WTC11 (cell line): ENCODE measurements at regions not wholly inside any gene's neighbourhood (a gene's known extent, or its start where the extent isn't known, plus 50 kb on each side); places are given as distances from the start of the nearest gene placed in this dataset.

Source experiments
- ATAC-seq: fragments of 200-7000 bp; cut with Tn5 transposase; 2 replicates; pipeline ENCODE4 v1.10.0; 2021; ENCODE audit warnings: mild to moderate bottlenecking, moderate library complexity
- CTCF ChIA-PET: fragments of 300-600 bp; sonication (Branson Sonifier 250); formaldehyde crosslinking; loops from one replicate; lab custom pipeline; 2021; ENCODE audit warnings: antibody characterized with exemption; lab: Charles Lee
- POLR2A ChIA-PET: fragments of 350-600 bp; sonication (Branson Sonifier 250); formaldehyde crosslinking; loops from one replicate; lab custom pipeline; 2021; ENCODE audit warnings: antibody characterized with exemption; lab: Charles Lee
- DNase-seq: peaks from one replicate; pipeline ENCODE4 v3.0.0; 2021; ENCODE audit warnings: low spot score
- H3K27ac Mint-ChIP-seq: 2 replicates; pipeline ENCODE4 v1.8.0; 2021; ENCODE audit warnings: mixed read lengths
- H3K27me3 Mint-ChIP-seq: 2 replicates; pipeline ENCODE4 v1.8.0; 2021; ENCODE audit warnings: low read depth, mild to moderate bottlenecking, moderate library complexity, mixed read lengths
- H3K36me3 Mint-ChIP-seq: 2 replicates; pipeline ENCODE4 v1.8.0; 2021; ENCODE audit warnings: mixed read lengths
- H3K4me1 Mint-ChIP-seq: 2 replicates; pipeline ENCODE4 v1.8.0; 2022; ENCODE audit warnings: mixed read lengths
- H3K4me3 Mint-ChIP-seq: 2 replicates; pipeline ENCODE4 v1.8.0; 2021; ENCODE audit warnings: mild to moderate bottlenecking, moderate library complexity, mixed read lengths
- H3K9me3 Mint-ChIP-seq: 2 replicates; pipeline ENCODE4 v1.8.0; 2021; ENCODE audit warnings: mixed read lengths
- CBFB ChIP-seq: sonication (generic); formaldehyde crosslinking; IDR thresholded peaks from 2 replicates; pipeline ENCODE4 v1.8.1; 2022; ENCODE audit warnings: mild to moderate bottlenecking, low read depth, missing genetic modification reagents
- CDX4 ChIP-seq: fragments of 250-450 bp; sonication (Bioruptor Pico); IDR thresholded peaks from 2 replicates; pipeline ENCODE4 v1.9.0; 2021; ENCODE audit warnings: moderate library complexity, mild to moderate bottlenecking, inconsistent platforms, borderline replicate concordance
- E2F1 ChIP-seq: sonication (generic); formaldehyde crosslinking; IDR thresholded peaks from 2 replicates; pipeline ENCODE4 v1.8.0; 2022; ENCODE audit warnings: mild to moderate bottlenecking, missing genetic modification reagents
- E2F4 ChIP-seq: sonication (generic); formaldehyde crosslinking; IDR thresholded peaks from 2 replicates; pipeline ENCODE4 v1.8.1; 2022; ENCODE audit warnings: low read depth, mild to moderate bottlenecking, moderate library complexity, missing genetic modification reagents, borderline replicate concordance
- ETV6 ChIP-seq: sonication (generic); formaldehyde crosslinking; IDR thresholded peaks from 2 replicates; pipeline ENCODE4 v1.8.1; 2022; ENCODE audit warnings: mild to moderate bottlenecking, missing genetic modification reagents
- FOXK1 ChIP-seq: sonication (generic); formaldehyde crosslinking; IDR thresholded peaks from 2 replicates; pipeline ENCODE4 v1.8.0; 2022; ENCODE audit warnings: mild to moderate bottlenecking, moderate library complexity, missing genetic modification reagents
- FOXP4 ChIP-seq: sonication (generic); formaldehyde crosslinking; IDR thresholded peaks from 2 replicates; pipeline ENCODE4 v1.8.0; 2022; ENCODE audit warnings: mild to moderate bottlenecking, missing genetic modification reagents
- IRF2 ChIP-seq: sonication (generic); formaldehyde crosslinking; IDR thresholded peaks from 2 replicates; pipeline ENCODE4 v1.8.0; 2022; ENCODE audit warnings: low read depth, missing genetic modification reagents, borderline replicate concordance
- JAZF1 ChIP-seq: fragments of 250-450 bp; sonication (Bioruptor Pico); IDR thresholded peaks from 2 replicates; pipeline ENCODE4 v1.9.0; 2021; ENCODE audit warnings: moderate library complexity, mild to moderate bottlenecking, inconsistent platforms
- KAT7 ChIP-seq: sonication (generic); formaldehyde crosslinking; IDR thresholded peaks from 2 replicates; pipeline ENCODE4 v1.8.1; 2023; ENCODE audit warnings: missing genetic modification reagents, mild to moderate bottlenecking, borderline replicate concordance
- NR2C2 ChIP-seq: sonication (generic); formaldehyde crosslinking; IDR thresholded peaks from 2 replicates; pipeline ENCODE4 v1.8.0; 2022; ENCODE audit warnings: mild to moderate bottlenecking, missing genetic modification reagents
- NR3C1 ChIP-seq: sonication (generic); formaldehyde crosslinking; conservative IDR thresholded peaks from 2 replicates; pipeline ENCODE4 v1.8.1; 2023; ENCODE audit warnings: low read depth, mild to moderate bottlenecking, missing genetic modification reagents
- PRRX2 ChIP-seq: fragments of 250-450 bp; sonication (Bioruptor Pico); IDR thresholded peaks from 2 replicates; pipeline ENCODE4 v1.8.0; 2021; ENCODE audit warnings: mild to moderate bottlenecking
- SP1 ChIP-seq: sonication (generic); formaldehyde crosslinking; conservative IDR thresholded peaks from 2 replicates; pipeline ENCODE4 v1.8.1; 2022; ENCODE audit warnings: missing genetic modification reagents
- TEAD1 ChIP-seq: sonication (generic); formaldehyde crosslinking; IDR thresholded peaks from 2 replicates; pipeline ENCODE4 v1.8.0; 2022; ENCODE audit warnings: mild to moderate bottlenecking, missing genetic modification reagents
- USF2 ChIP-seq: sonication (generic); formaldehyde crosslinking; IDR thresholded peaks from 2 replicates; pipeline ENCODE4 v1.8.1; 2023; ENCODE audit warnings: mild to moderate bottlenecking, missing genetic modification reagents, moderate library complexity
- ZNF219 ChIP-seq: sonication (generic); formaldehyde crosslinking; IDR thresholded peaks from 2 replicates; pipeline ENCODE4 v1.8.0; 2023; ENCODE audit warnings: missing genetic modification reagents, mild to moderate bottlenecking, borderline replicate concordance
- ZNF396 ChIP-seq: fragments of 250-450 bp; sonication (Bioruptor Pico); IDR thresholded peaks from 2 replicates; pipeline ENCODE4 v1.8.0; 2021; ENCODE audit warnings: mild to moderate bottlenecking, moderate library complexity, borderline replicate concordance
- TF ChIP-seq, protein P1 (sequence below): sonication (generic); formaldehyde crosslinking; IDR thresholded peaks from 2 replicates; pipeline ENCODE4 v1.8.1; 2022; ENCODE audit warnings: mild to moderate bottlenecking, missing genetic modification reagents, moderate library complexity, borderline replicate concordance
- TF ChIP-seq, protein P2 (sequence below): sonication (generic); formaldehyde crosslinking; IDR thresholded peaks from 2 replicates; pipeline ENCODE4 v1.8.1; 2023; ENCODE audit warnings: mild to moderate bottlenecking, moderate library complexity, missing genetic modification reagents
- TF ChIP-seq, protein P3 (sequence below): sonication (generic); formaldehyde crosslinking; IDR thresholded peaks from 2 replicates; pipeline ENCODE4 v1.8.1; 2022; ENCODE audit warnings: missing genetic modification reagents, borderline replicate concordance
- TF ChIP-seq, protein P4 (sequence below): sonication (generic); formaldehyde crosslinking; IDR thresholded peaks from 2 replicates; pipeline ENCODE4 v1.8.0; 2023; ENCODE audit warnings: missing genetic modification reagents
- TF ChIP-seq, protein P5 (sequence below): fragments of 250-450 bp; sonication (Bioruptor Pico); IDR thresholded peaks from 2 replicates; pipeline ENCODE4 v1.9.0; 2021; ENCODE audit warnings: mild to moderate bottlenecking

DNA sequence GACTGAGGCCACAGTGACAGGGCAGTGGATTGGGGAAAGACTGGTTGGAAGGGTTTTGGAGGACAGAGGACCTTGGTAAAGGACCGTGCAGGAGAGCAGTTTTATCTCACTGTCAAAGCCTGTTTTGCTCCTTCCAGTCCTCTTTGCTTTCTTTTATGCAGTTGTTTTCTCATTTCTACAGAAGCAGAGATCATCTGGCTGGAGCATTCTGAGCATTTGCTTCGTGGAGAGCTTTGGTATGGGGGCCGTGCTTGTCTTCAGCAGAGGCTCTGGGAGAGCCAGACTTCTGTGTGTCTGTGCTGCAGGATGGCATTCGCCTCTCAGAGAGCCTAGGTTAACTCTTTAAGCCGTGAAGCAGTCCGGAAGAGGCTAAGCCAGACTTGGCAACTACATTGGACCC lies 171.8 kb upstream of the TUT7 start (continued):
- TF ChIP-seq NR3C1, result no peak
- TF ChIP-seq CBFB, result no peak
- TF ChIP-seq KAT7 (CRISPR knock-in tag), result no peak

GRCh38 chr9:86525182-86525581 lies 171.0 kb upstream of the TUT7 start:
- POLR2A ChIA-PET, result no interaction called here
- TF ChIP-seq NR2C2 (CRISPR knock-in tag) (no peak), ZNF219 (no peak), E2F1 (CRISPR knock-in tag) (no peak), USF2 (CRISPR knock-in tag) (no peak), FOXP4 (CRISPR knock-in tag) (no peak), ETV6 (CRISPR knock-in tag) (no peak)
- TF ChIP-seq, protein P1, sequence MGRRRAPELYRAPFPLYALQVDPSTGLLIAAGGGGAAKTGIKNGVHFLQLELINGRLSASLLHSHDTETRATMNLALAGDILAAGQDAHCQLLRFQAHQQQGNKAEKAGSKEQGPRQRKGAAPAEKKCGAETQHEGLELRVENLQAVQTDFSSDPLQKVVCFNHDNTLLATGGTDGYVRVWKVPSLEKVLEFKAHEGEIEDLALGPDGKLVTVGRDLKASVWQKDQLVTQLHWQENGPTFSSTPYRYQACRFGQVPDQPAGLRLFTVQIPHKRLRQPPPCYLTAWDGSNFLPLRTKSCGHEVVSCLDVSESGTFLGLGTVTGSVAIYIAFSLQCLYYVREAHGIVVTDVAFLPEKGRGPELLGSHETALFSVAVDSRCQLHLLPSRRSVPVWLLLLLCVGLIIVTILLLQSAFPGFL (CRISPR knock-in tag), result no peak
- TF ChIP-seq, all 79 proteins: peak for 0

DNA sequence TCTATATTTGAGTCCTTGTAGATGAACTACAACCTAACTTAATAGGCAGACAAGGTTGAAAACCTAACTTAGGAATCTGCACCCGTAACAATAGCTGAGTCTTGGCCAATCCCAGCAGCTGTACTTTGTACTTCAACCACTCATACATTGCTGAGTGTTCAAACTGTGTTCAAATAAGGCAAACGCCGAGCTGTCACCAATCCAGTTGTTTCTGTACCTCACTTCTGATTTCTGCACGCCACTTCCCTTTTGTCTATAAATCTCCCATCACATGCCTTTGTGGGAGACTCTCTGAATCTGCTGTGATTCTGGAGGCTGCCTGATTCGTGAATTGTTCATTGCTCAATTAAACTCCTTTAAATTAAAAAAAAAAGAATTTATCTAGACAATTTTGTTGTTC lies 167.8 kb upstream of the TUT7 start:
- H3K4me1 Mint-ChIP-seq, result no peaks in the 10 kb centered on the region
- no peak for DNase-seq
- H3K27ac Mint-ChIP-seq, result no peak overlapping the region
- POLR2A ChIA-PET, result no interaction called here
- no peak for ATAC-seq
- CTCF ChIA-PET, result no interaction called here
- peaks cover 3% of the 10 kb centered on the region; the same call in 1 of the 2 replicates for H3K9me3 Mint-ChIP-seq
- H3K4me3 Mint-ChIP-seq, result no peak overlapping the region
- H3K36me3 Mint-ChIP-seq, result no peaks in the 10 kb centered on the region
- H3K27me3 Mint-ChIP-seq, result no peaks in the 10 kb centered on the region; the same call in 1 of the 2 replicates
- TF ChIP-seq ZNF396 (CRISPR knock-in tag) (no peak), IRF2 (CRISPR knock-in tag) (no peak), SP1 (no peak), E2F4 (no peak), CDX4 (CRISPR knock-in tag) (no peak), JAZF1 (CRISPR knock-in tag) (no peak), FOXK1 (CRISPR knock-in tag) (no peak), PRRX2 (no peak), TEAD1 (no peak)
- TF ChIP-seq, protein P2, sequence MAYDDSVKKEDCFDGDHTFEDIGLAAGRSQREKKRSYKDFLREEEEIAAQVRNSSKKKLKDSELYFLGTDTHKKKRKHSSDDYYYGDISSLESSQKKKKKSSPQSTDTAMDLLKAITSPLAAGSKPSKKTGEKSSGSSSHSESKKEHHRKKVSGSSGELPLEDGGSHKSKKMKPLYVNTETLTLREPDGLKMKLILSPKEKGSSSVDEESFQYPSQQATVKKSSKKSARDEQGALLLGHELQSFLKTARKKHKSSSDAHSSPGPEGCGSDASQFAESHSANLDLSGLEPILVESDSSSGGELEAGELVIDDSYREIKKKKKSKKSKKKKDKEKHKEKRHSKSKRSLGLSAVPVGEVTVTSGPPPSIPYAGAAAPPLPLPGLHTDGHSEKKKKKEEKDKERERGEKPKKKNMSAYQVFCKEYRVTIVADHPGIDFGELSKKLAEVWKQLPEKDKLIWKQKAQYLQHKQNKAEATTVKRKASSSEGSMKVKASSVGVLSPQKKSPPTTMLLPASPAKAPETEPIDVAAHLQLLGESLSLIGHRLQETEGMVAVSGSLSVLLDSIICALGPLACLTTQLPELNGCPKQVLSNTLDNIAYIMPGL (CRISPR knock-in tag), result no peak
- TF ChIP-seq, protein P3, sequence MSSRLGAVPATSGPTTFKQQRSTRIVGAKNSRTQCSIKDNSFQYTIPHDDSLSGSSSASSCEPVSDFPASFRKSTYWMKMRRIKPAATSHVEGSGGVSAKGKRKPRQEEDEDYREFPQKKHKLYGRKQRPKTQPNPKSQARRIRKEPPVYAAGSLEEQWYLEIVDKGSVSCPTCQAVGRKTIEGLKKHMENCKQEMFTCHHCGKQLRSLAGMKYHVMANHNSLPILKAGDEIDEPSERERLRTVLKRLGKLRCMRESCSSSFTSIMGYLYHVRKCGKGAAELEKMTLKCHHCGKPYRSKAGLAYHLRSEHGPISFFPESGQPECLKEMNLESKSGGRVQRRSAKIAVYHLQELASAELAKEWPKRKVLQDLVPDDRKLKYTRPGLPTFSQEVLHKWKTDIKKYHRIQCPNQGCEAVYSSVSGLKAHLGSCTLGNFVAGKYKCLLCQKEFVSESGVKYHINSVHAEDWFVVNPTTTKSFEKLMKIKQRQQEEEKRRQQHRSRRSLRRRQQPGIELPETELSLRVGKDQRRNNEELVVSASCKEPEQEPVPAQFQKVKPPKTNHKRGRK (CRISPR knock-in tag), result no peak
- TF ChIP-seq, protein P4, sequence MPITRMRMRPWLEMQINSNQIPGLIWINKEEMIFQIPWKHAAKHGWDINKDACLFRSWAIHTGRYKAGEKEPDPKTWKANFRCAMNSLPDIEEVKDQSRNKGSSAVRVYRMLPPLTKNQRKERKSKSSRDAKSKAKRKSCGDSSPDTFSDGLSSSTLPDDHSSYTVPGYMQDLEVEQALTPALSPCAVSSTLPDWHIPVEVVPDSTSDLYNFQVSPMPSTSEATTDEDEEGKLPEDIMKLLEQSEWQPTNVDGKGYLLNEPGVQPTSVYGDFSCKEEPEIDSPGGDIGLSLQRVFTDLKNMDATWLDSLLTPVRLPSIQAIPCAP (CRISPR knock-in tag), result no peak
- TF ChIP-seq, protein P5, sequence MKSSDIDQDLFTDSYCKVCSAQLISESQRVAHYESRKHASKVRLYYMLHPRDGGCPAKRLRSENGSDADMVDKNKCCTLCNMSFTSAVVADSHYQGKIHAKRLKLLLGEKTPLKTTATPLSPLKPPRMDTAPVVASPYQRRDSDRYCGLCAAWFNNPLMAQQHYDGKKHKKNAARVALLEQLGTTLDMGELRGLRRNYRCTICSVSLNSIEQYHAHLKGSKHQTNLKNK (CRISPR knock-in tag), result no peak

More at GRCh38 chr9:86525182-86525581, 171.0 kb upstream of the TUT7 start:
- peaks cover 3% of the 10 kb centered on the region; the same call in 1 of the 2 replicates for H3K9me3 Mint-ChIP-seq
- CTCF ChIA-PET, result no interaction called here
- no peak overlapping the region for H3K4me3 Mint-ChIP-seq
- ATAC-seq (no peak), DNase-seq (no peak)
- H3K4me1 Mint-ChIP-seq, result peaks cover 4% of the 10 kb centered on the region
- H3K36me3 Mint-ChIP-seq, result no peaks in the 10 kb centered on the region
- no peak overlapping the region for H3K27ac Mint-ChIP-seq
- no peaks in the 10 kb centered on the region; the same call in 1 of the 2 replicates for H3K27me3 Mint-ChIP-seq
